ENCODE measurements at regions not wholly inside any gene's neighbourhood (a gene's known extent, or its start where the extent isn't known, plus 50 kb on each side); places are given as distances from the start of the nearest gene placed in this dataset.
A peak's percentile ranks its signal among the peaks of the same experiment; 100 is the strongest.
"Not testable (repeated sequence)": the region's sequence is repeated elsewhere in the genome, so short reads cannot be mapped to it uniquely, and the experiment has no call there.

DNA sequence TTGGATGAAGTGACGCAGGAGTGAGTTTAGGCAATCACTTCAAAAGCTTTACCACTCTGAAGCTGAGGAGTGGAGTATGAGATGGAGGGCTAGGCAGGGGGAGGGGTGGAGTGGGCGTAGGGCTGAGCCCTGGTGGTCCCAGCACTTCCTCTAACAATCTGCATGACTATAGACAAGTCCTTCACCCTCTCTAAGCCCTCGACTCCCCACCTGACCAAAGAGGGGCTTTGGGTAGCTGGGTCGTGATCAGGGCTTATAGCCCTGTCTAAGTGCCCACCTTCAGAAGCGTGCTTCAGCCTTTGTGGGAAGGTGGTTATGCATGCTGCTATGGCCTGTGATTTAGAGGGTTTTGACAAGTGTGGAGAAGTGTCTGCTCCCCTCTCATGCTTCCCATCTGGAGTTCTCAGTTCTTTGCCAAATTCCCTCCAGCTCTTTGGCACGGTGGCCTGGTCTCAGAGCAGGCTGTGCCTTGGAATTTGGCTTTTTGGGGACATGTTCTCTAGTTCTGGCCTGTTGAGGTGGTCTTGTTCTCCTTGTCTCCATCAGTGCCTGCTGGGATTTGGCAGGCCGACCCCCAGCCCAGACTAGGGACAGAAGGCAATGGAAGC lies 53.0 kb downstream of the ACTBL2 start:
- no peak for DNase-seq

- DNase-seq = not testable (repeated sequence)
These were observed 53.6 kb downstream of the ACTBL2 start for GRCh38 chr5:57429021-57429420.

- DNase-seq = no peak
These were observed 59.6 kb downstream of the ACTBL2 start for GRCh38 chr5:57422993-57423392.

DNA sequence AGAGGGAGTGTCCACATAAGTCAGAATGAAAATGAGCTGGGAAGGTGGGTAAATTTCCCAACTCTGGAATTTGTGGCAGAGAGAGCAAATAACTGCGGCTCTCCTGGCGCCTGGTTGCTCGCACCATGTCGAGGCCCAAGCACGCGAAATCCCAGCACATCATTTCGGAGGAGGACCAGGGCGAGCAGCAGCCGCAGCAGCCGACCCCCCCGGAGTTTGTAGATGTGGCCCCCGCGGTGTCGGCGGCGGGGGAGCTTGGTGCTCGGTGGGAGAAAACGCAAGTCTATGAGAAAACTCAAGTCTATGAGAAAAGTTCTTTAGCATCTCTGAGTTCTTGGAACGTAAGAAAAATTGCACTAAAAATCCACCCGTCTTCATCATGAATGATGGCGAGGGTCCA lies 60.3 kb downstream of the ACTBL2 start:
- DNase-seq = no peak

DNA sequence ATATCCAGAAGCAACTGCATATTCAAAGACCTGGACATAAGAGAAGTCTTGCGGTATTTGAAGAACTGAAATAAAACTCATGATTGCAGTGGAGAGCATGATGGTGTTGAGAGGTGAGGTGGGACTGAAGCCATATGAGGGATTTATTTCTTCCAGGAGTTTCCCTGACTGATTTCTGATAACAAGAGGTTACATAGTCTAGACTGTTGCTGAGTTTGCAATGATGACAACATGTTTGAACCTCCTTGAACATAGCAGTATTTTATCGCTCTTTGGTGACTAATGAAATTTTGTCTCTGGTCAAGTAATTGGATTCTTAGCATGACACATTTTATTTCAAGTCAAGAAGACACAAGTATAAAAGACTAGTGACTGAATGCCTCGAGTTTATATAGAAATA lies 61.8 kb downstream of the ACTBL2 start:
- DNase-seq = no peak

GRCh38 chr5:57417971-57418370 lies 64.6 kb downstream of the ACTBL2 start:
- DNase-seq = no peak

DNA sequence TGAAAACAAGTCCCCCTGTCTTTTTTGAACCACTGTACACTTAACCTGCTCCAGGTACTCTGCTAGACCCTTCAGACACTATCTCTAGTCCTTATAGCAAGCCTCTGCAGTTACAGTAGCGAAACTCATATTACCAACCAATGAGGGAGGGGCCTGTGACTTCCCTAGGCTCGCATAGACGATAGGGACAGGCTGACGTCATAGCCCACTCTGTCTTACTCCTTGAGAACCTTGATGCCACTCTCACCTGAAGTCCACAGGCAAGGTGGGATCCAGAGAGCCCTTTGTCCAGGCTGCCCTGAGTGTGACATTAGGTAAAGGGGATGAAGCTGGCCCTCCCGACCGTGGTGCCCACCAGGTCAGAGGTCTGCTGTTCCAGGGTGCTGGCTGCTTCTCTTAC lies 65.3 kb downstream of the ACTBL2 start:
- no peak for DNase-seq

- DNase-seq = no peak
These were observed 66.2 kb downstream of the ACTBL2 start for GRCh38 chr5:57416278-57416994.

DNA sequence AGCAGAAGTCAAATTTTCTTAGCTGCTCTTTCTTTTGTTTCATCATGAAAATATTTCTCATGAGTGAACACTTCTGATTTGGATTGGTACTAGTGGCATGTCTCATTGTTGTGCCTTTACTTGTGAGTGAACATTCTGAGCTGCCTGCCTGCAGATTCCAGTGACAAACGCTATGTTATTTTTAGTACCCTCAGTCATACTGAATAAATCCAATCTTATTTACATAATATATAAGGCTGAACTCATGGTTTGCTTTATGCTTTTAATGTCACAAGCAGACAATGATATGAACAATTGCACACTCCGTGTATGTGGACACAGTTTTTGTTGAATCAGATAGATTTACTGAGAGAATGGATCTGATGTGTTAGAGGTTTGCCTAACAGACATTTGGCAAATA lies 67.8 kb downstream of the ACTBL2 start:
- no peak for DNase-seq

DNA sequence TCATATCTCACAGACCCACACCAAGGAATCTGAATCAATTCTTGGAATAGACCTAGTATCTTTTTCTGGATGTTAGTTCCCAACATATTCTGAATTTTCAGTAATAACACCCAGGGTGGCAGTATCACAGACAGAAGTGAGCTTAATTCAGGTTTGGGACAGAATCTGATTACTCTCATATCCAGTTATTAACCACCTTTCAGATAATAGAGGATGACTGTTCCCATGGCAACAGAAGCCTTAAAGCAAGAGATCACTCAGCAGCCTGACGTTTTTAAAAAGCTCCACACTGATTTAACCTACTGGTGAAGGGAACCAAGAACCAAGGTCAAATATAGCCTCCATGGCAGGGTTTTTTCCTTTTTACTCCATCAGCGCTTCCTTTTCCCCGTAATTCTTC lies 68.4 kb downstream of the ACTBL2 start:
- no peak for DNase-seq

DNA sequence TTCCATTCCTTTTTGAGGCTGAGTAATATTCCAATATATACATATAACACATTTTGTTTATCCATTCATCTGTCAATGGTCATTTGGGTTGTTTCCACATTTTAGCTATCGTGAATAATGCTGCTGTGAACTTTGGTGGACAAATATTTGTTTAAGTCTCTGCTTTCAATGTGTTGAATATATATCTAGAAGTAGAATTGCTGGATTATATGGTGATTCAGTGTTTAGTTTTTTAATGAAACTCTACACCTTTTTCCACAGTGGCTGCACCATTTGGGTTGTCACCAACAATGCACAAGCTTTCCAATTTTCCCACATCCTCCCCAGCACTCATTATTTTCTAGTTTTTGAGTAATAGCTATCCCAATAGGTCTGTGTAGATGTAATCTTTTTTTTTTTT lies 69.5 kb downstream of the ACTBL2 start:
- no peak for DNase-seq

GRCh38 chr5:57412680-57413079 lies 69.9 kb downstream of the ACTBL2 start:
- no peak for DNase-seq

GRCh38 chr5:57411982-57412381 lies 70.6 kb downstream of the ACTBL2 start:
- peak; percentile 62 for DNase-seq

DNA sequence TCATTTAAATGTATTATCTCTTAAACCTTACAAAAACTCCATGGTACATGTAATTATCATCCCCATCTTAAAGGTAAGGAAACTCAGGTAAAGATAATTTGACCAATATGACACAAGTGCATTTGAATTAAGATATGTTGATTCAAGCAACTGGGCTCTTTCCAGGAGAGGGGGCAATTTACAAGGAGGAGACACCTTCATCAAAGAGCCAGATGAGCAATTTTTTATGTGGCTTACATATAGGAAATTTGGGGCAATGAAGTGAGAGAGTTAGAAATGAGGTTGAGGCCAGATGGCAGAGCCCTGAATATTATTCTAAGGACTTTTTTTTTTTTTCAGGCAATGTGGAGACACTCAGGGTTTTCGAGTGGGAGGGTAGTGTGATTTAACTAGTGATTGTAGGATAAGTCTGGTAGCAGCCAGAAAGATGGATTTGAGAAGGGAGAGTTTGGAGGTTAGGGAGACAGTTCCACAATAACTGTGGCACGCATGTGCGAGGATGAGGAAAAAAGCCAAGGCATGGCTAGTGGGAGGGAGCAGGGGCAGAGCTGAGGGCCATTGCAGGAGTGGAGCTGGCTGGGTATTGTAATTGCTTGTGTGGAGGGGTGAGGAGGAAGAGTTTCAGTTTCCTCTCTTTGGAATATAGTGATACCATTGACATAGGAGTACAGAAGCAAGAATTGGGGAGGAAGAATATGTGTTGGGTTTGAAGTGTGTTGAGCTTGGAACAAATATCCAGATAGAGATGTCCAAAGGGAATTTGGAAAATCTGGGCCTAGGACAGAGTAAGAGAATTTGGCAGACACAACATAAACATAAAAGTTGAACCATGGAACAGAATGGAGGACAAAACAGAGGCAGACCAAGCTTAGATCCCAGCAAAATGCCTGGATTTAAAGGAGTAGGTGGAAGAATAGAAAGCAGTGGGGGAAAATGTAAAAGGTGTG lies 72.0 kb downstream of the ACTBL2 start:
- no peak for DNase-seq

DNA sequence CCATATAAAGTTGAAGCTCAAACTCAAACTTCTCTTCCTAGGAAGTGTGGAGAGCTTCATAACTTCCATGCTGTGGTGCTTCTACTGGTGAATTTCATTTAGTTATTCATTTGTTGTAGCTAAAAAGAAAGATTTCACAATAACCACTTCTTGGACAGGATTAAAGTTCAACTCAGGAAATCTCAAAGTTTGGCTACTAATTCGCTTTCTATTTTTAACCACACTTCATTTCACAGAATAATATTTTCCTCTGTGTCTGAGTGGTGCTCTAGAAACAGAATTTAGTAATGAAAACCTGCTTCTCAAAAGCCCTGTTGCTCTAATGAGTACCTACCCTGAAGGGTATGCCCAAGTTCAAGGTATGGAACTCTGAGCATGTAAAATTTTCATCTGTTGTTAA lies 73.9 kb downstream of the ACTBL2 start:
- no peak for DNase-seq

DNA sequence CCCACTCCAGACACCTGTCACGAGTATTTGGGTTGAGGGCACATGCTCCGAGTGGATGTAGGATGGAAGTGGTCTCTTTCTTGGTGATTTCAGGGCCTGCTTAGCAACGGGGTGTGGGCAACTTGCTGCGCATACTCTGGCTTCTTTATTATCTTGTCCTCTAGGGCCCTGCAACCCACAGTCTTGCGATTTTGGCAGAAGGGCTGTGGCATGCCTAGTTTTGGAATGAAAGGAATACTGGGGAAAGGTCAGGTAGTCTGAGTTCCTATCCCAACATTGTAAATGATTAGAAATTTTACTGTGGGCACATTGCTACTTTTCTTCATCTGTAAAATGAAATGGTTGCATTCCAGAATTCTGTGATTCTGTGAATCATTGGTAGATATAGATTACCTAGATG lies 74.3 kb downstream of the ACTBL2 start:
- DNase-seq = no peak

- DNase-seq = no peak
These were observed 75.2 kb downstream of the ACTBL2 start for GRCh38 chr5:57407391-57407790.

DNA sequence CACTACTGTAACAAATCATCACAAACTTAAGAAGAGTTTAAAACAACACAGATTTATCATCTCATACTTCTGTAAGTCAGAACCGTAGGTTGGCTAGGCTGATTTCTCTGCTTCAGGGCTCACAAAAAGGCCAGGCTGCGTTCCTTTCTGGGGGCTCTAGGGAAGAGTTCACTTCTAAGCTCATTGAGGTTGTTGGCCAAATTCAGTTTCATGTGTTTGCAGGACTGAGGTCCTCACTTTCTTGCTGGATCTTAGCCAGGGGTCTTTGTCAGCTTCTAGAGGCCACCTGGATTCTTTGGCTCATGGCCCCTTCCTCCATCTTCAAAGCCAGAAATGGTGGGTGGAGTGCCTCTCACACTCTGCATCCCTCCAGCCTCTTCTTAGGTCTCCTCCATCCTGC lies 76.0 kb downstream of the ACTBL2 start:
- no peak for DNase-seq

- DNase-seq = no peak
These were observed 76.6 kb downstream of the ACTBL2 start for GRCh38 chr5:57405984-57406383.

DNA sequence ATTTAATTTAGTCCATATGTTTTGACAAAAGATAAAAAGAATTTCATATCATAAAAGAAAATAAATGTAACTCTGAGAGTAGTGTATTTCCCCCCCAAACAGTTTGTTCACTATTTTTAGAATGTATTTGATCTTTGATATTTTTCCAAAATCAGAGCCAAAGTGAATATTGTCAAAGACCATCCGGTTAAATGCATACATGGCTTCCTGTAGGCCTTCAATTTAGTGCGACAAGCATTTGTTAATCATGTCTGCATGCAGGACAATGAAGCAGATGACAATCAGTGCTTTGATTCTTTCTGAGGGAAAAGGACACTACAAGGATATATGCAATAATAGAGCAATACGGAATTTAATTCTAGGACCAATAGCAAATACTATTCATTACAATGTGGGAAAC lies 79.8 kb downstream of the ACTBL2 start:
- no peak for DNase-seq

GRCh38 chr5:57402348-57402747 lies 80.3 kb downstream of the ACTBL2 start:
- no peak for DNase-seq

DNA sequence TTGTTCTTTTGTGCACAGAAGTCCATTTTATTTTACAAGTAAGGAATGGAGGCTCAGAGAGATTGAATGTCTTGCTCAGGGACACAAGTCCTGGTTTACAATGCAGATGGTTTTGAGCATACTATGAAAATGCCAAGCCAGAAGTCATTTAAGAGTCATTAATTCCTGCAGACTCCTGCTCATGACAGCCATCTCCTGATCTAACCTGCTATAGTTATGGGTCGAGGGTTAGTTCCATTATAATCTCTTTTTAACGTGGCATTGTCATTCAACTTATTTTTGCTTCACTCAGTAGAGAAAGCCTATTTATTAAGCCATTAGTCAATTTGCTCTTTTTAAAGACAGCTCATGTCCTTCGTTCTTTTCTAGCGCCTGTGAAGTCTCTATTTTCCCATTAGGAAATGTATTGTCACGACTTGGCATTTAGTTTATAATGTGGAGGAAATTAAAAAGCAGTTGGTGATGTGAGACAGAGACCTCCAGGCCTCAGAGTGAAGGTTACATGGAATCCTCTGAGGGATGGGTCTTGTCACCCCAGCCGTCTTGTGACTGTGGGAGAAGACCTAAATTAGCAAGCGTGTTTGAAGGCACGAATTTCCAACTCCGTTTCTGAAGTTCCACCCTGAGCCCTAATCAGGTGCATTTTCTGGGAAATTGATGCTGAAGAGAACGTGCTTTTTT lies 84.1 kb downstream of the ACTBL2 start:
- no peak for DNase-seq

DNA sequence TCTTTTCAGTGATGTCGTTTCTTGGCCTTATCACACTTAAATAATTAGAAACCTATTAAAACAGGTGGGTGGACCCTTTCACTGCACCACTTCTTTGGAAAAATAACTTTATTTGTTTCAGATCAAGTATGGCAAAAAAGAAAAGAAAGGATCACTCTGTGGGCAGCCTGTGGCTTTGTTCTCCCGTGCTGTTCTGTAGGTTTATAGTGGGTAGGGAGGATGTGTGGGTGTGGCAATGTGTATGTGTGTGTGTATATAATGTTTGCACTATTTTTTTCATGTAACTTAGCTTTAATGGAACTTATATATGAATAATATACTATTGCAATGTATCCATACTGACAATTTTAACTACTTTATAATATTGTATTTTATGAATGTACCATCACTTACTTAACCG lies 85.9 kb downstream of the ACTBL2 start:
- no peak for DNase-seq

All from NCI-H226 (cell line).